Nephron progenitor cell (in vitro differentiated cells): ENCODE measurements at regions not wholly inside any gene's neighbourhood (a gene's known extent, or its start where the extent isn't known, plus 50 kb on each side); places are given as distances from the start of the nearest gene placed in this dataset.

Experiments
- DNase-seq: peaks from one replicate; pipeline ENCODE4 v3.0.0; 2021
- H3K27ac Mint-ChIP-seq: 2 replicates; pipeline ENCODE4 v1.8.0; 2021; ENCODE audit warnings: mild to moderate bottlenecking, moderate library complexity, mixed read lengths
- H3K27me3 Mint-ChIP-seq: 2 replicates; pipeline ENCODE4 v1.8.0; 2021; ENCODE audit warnings: mild to moderate bottlenecking, low read depth, mixed read lengths; ENCODE audit not compliant: poor library complexity
- H3K36me3 Mint-ChIP-seq: 2 replicates; pipeline ENCODE4 v1.8.0; 2021; ENCODE audit warnings: low read depth, mixed read lengths
- H3K4me1 Mint-ChIP-seq: 2 replicates; pipeline ENCODE4 v1.8.0; 2021; ENCODE audit warnings: mixed read lengths
- H3K4me3 Mint-ChIP-seq: 2 replicates; pipeline ENCODE4 v1.8.0; 2021; ENCODE audit warnings: mild to moderate bottlenecking, moderate library complexity, mixed read lengths
- H3K9me3 Mint-ChIP-seq: 2 replicates; pipeline ENCODE4 v1.8.0; 2021; ENCODE audit warnings: mild to moderate bottlenecking, moderate library complexity, mixed read lengths
- CTCF ChIP-seq: fragments of 200-600 bp; sonication (generic); IDR thresholded peaks from 2 replicates; pipeline ENCODE4 v1.5.0; 2021; ENCODE audit warnings: antibody characterized with exemption

- H3K4me1 Mint-ChIP-seq: no peaks in the 10 kb centered on the region
- no peak for DNase-seq
- no peak overlapping the region for H3K4me3 Mint-ChIP-seq
- H3K36me3 Mint-ChIP-seq: no peaks in the 10 kb centered on the region
- H3K27ac Mint-ChIP-seq: no peak overlapping the region
- H3K9me3 Mint-ChIP-seq: no peaks in the 10 kb centered on the region
- no peak for TF ChIP-seq CTCF
- peaks cover 5% of the 10 kb centered on the region for H3K27me3 Mint-ChIP-seq
Observed at GRCh38 chr13:39811051-39811450, 155.6 kb downstream of the COG6 start.

- Mint-ChIP-seq H3K27ac (no peak overlapping the region), H3K27me3 (peaks cover 5% of the 10 kb centered on the region), H3K9me3 (no peaks in the 10 kb centered on the region), H3K4me1 (no peaks in the 10 kb centered on the region), H3K4me3 (no peak overlapping the region), H3K36me3 (no peaks in the 10 kb centered on the region)
- TF ChIP-seq CTCF: no peak
- DNase-seq: no peak
Observed at GRCh38 chr13:39811696-39812095, 156.2 kb downstream of the COG6 start.

GRCh38 chr13:39815345-39816111 is 160.1 kb downstream of the COG6 start:
- TF ChIP-seq CTCF: no peak
- Mint-ChIP-seq H3K4me3 (no peak overlapping the region), H3K27me3 (no peaks in the 10 kb centered on the region), H3K4me1 (no peaks in the 10 kb centered on the region), H3K27ac (no peak overlapping the region), H3K36me3 (no peaks in the 10 kb centered on the region), H3K9me3 (no peaks in the 10 kb centered on the region)
- no peak for DNase-seq

- Mint-ChIP-seq H3K9me3 (no peaks in the 10 kb centered on the region), H3K27me3 (no peaks in the 10 kb centered on the region), H3K4me3 (no peak overlapping the region), H3K4me1 (no peaks in the 10 kb centered on the region), H3K27ac (no peak overlapping the region), H3K36me3 (no peaks in the 10 kb centered on the region)
- TF ChIP-seq CTCF: no peak
- no peak for DNase-seq
Observed at GRCh38 chr13:39816936-39817335, 161.5 kb downstream of the COG6 start.

GRCh38 chr13:39818953-39819352 is 163.5 kb downstream of the COG6 start:
- H3K36me3 Mint-ChIP-seq: no peaks in the 10 kb centered on the region
- no peaks in the 10 kb centered on the region for H3K4me1 Mint-ChIP-seq
- H3K9me3 Mint-ChIP-seq: no peaks in the 10 kb centered on the region
- no peak overlapping the region for H3K27ac Mint-ChIP-seq
- no peaks in the 10 kb centered on the region for H3K27me3 Mint-ChIP-seq
- TF ChIP-seq CTCF: no peak
- no peak overlapping the region for H3K4me3 Mint-ChIP-seq
- DNase-seq: no peak

- no peak for TF ChIP-seq CTCF
- H3K4me1 Mint-ChIP-seq: no peaks in the 10 kb centered on the region
- DNase-seq: no peak
- no peaks in the 10 kb centered on the region for H3K36me3 Mint-ChIP-seq
- H3K27me3 Mint-ChIP-seq: no peaks in the 10 kb centered on the region
- H3K27ac Mint-ChIP-seq: peak overlapping the region; percentile 19
- H3K4me3 Mint-ChIP-seq: no peak overlapping the region
- no peaks in the 10 kb centered on the region for H3K9me3 Mint-ChIP-seq
Observed at GRCh38 chr13:39820606-39821005, 165.1 kb downstream of the COG6 start.
